ENCODE measurements at regions not wholly inside any gene's neighbourhood (a gene's known extent, or its start where the extent isn't known, plus 50 kb on each side); places are given as distances from the start of the nearest gene placed in this dataset.

- TF ChIP-seq EGR1 (IDR thresholded peaks at IDR 0.05) (no peak), RAD21 (IDR thresholded peaks at IDR 0.05; ENCODE audit: low read depth) (no peak), YY1 (IDR thresholded peaks at IDR 0.05; ENCODE audit: low read depth) (no peak), CREB1 (IDR thresholded peaks at IDR 0.05; ENCODE audit: low read depth) (no peak), MAX (IDR thresholded peaks at IDR 0.05) (no peak), TCF12 (IDR thresholded peaks at IDR 0.05; ENCODE audit: low read depth) (no peak), REST (IDR thresholded peaks at IDR 0.05; ENCODE audit: low read depth) (no peak), FOXM1 (IDR thresholded peaks at IDR 0.05; ENCODE audit: borderline replicate concordance, low read depth) (no peak)
Observed at GRCh38 chr12:126667339-126667738, 1599.6 kb upstream of the TMEM132C start.
